RWPE2 (cell line): ENCODE measurements at regions not wholly inside any gene's neighbourhood (a gene's known extent, or its start where the extent isn't known, plus 50 kb on each side); places are given as distances from the start of the nearest gene placed in this dataset.

Experiments used
- ATAC-seq: fragments of 200-7000 bp; cut with Tn5 transposase; 3 replicates; pipeline ENCODE4 v1.9.1; 2021; ENCODE audit warnings: low read depth
- DNase-seq: peaks from one replicate; pipeline ENCODE4 v3.0.0-alpha.2; 2020; ENCODE audit warnings: low spot score
- H3K27ac ChIP-seq: fragments of 450-650 bp; 2 replicates; pipeline ENCODE4 v1.5.1; 2017; ENCODE audit warnings: mild to moderate bottlenecking; ENCODE audit not compliant: poor library complexity, severe bottlenecking
- H3K27me3 ChIP-seq: fragments of 250-450 bp; sonication (Bioruptor Pico); 2 replicates; pipeline ENCODE4 v1.5.1; 2021; ENCODE audit warnings: mild to moderate bottlenecking, moderate library complexity; ENCODE audit not compliant: insufficient read depth, poor library complexity, severe bottlenecking
- H3K36me3 ChIP-seq: fragments of 250-450 bp; sonication (Bioruptor Pico); 2 replicates; pipeline ENCODE4 v1.5.1; 2020; ENCODE audit warnings: low read depth, mild to moderate bottlenecking, moderate library complexity
- H3K4me1 ChIP-seq: fragments of 250-450 bp; sonication (Bioruptor Pico); 2 replicates; pipeline ENCODE4 v1.5.1; 2021; ENCODE audit warnings: mild to moderate bottlenecking, moderate library complexity; ENCODE audit not compliant: insufficient read depth, poor library complexity, severe bottlenecking
- H3K4me3 ChIP-seq: fragments of 250-450 bp; sonication (Bioruptor Pico); 2 replicates; pipeline ENCODE4 v1.5.1; 2021; ENCODE audit warnings: mild to moderate bottlenecking, moderate library complexity; ENCODE audit not compliant: severe bottlenecking
- H3K9me3 ChIP-seq: fragments of 250-450 bp; sonication (Bioruptor Pico); 2 replicates; pipeline ENCODE4 v1.5.1; 2021; ENCODE audit warnings: mild to moderate bottlenecking, moderate library complexity; ENCODE audit not compliant: severe bottlenecking
- TF ChIP-seq, protein P1 (sequence below): fragments of 450-650 bp; IDR thresholded peaks from one replicate; pipeline ENCODE4 v1.5.1; 2017; ENCODE audit warnings: mild to moderate bottlenecking, moderate library complexity; ENCODE audit not compliant: poor library complexity, severe bottlenecking

DNA sequence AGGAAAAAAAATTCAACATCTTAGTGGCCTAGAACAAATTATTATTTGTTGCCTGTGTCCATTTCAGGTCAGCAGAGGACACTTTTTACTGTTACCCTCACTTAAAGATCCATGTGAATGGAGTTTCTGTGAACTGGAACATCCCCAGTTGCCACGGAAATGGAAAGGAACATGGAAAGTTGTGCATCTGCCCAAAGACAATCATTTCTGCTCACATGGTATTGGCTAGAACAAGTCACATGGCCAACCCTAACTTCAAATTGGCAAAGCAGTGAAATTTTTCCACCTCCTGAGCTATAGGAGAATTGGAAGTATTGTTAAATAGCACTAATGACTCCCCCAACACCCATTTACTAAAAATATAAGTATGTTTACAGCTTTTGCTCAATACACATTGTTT is 71.2 kb upstream of the CCBE1 start:
- no peak for DNase-seq
- ATAC-seq: no peak
- no peak overlapping the region for H3K4me3 ChIP-seq
- H3K4me1 ChIP-seq: peaks cover 4% of the 10 kb centered on the region
- TF ChIP-seq, protein P1, sequence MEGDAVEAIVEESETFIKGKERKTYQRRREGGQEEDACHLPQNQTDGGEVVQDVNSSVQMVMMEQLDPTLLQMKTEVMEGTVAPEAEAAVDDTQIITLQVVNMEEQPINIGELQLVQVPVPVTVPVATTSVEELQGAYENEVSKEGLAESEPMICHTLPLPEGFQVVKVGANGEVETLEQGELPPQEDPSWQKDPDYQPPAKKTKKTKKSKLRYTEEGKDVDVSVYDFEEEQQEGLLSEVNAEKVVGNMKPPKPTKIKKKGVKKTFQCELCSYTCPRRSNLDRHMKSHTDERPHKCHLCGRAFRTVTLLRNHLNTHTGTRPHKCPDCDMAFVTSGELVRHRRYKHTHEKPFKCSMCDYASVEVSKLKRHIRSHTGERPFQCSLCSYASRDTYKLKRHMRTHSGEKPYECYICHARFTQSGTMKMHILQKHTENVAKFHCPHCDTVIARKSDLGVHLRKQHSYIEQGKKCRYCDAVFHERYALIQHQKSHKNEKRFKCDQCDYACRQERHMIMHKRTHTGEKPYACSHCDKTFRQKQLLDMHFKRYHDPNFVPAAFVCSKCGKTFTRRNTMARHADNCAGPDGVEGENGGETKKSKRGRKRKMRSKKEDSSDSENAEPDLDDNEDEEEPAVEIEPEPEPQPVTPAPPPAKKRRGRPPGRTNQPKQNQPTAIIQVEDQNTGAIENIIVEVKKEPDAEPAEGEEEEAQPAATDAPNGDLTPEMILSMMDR: no peak
- H3K27ac ChIP-seq: peak overlapping the region; percentile 27
- no peaks in the 10 kb centered on the region for H3K27me3 ChIP-seq
- no peaks in the 10 kb centered on the region for H3K9me3 ChIP-seq
- H3K36me3 ChIP-seq: no peaks in the 10 kb centered on the region

DNA sequence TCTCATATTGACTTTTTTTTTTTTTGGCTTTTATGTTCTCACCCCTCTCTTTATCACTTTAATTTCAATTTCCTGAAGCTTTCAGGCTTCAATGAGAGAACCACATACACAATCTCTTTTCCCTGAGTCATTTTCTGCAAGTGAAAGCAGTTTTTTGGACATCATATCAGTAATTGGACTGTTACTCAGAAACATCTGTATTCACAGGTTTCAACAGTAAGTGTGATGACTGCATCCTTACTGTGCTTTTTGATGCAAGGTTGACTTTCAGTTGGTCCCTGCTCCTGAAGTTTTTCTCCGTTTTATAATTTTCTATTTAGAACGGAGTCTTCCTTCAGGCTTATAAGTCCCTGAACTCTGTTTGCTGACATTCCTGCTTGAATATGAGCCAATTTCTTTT is 70.5 kb upstream of the CCBE1 start:
- Histone ChIP-seq H3K4me1 (peaks cover 4% of the 10 kb centered on the region), H3K27me3 (no peaks in the 10 kb centered on the region), H3K4me3 (no peak overlapping the region), H3K36me3 (no peaks in the 10 kb centered on the region), H3K27ac (peak overlapping the region; percentile 27), H3K9me3 (no peaks in the 10 kb centered on the region)
- DNase-seq: no peak
- 0 out of 3 replicates have a peak, but pooled peaks have one; percentile 19 for ATAC-seq
- TF ChIP-seq, protein P1: no peak

DNA sequence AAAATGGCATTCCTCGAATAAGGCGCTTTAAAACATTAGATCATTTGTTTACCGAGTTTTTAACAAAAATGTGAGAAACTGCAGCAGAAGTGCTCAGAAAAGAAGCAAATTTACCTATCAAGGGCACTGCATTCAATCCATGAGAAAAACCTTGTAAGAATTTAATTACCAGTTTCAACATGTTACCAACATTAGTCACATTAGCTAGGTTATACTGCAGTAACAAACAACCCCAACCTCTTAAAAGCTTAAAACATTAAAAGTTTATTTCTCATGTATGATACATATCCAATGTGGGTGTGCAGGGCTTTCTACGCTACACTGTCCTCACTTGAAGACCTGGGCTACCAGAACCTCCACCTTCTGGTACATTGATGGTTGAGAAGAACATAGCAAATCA is 68.1 kb upstream of the CCBE1 start:
- H3K4me3 ChIP-seq: no peak overlapping the region
- DNase-seq: no peak
- no peak overlapping the region for H3K27ac ChIP-seq
- no peaks in the 10 kb centered on the region for H3K27me3 ChIP-seq
- no peaks in the 10 kb centered on the region for H3K9me3 ChIP-seq
- TF ChIP-seq, protein P1: no peak
- no peaks in the 10 kb centered on the region for H3K36me3 ChIP-seq
- no peak for ATAC-seq
- peaks cover 4% of the 10 kb centered on the region for H3K4me1 ChIP-seq

DNA sequence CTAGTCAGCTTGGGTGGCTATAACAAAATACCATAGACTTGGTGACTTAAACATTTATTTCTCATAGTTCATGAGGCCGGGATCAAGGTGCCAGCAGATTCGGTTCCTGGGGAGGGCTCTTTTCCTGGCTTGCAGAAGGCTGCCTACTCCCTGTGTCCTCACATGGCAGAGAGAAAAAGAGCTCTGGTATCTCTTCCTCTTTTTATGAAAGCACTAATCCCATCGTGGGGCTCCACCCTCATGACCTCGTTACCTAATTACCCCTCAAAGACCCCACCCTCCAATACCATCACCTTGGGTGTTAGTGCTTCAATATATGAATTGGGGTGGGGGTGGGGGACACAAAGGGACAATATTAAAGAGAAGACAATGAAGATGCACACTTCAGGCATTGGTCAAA is 67.1 kb upstream of the CCBE1 start:
- no peak for ATAC-seq
- peaks cover 4% of the 10 kb centered on the region for H3K4me1 ChIP-seq
- no peaks in the 10 kb centered on the region for H3K36me3 ChIP-seq
- no peaks in the 10 kb centered on the region for H3K27me3 ChIP-seq
- no peak overlapping the region for H3K27ac ChIP-seq
- no peak for DNase-seq
- no peak overlapping the region for H3K4me3 ChIP-seq
- TF ChIP-seq, protein P1: no peak
- H3K9me3 ChIP-seq: no peaks in the 10 kb centered on the region

DNA sequence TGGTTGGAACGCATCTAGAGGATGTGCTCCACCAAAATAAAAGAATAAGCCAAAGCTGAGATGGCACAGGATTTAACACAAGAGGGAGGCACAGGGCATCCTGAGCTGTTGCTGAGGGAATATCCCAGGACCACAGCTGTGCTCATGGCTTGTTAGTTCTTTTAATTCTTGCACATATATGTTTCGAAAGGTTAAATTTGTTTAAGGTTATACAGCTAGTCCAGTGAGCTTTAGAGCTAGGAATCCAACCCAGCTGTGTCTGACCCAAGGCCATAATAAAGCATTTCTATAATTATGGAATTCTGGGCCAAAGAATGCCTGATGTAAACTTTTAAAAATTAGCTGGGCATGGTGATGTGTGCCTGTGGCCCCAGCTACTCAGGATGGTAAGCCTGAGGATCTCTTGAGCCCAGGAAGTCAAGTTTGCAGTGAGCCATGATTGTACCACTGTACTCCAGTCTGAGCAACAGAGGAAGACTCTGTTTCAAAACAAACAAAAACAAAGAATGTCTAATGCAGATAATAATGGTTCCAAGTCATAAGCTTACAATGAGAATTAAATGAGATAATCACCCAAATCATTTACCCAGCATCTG is 66.4 kb upstream of the CCBE1 start:
- TF ChIP-seq, protein P1: no peak
- H3K4me1 ChIP-seq: peaks cover 4% of the 10 kb centered on the region
- no peaks in the 10 kb centered on the region for H3K9me3 ChIP-seq
- no peaks in the 10 kb centered on the region for H3K27me3 ChIP-seq
- DNase-seq (no peak), ATAC-seq (no peak)
- no peaks in the 10 kb centered on the region for H3K36me3 ChIP-seq
- no peak overlapping the region for H3K4me3 ChIP-seq
- H3K27ac ChIP-seq: no peak overlapping the region
